Endothelial cell of umbilical vein (primary cell): ENCODE measurements at regions not wholly inside any gene's neighbourhood (a gene's known extent, or its start where the extent isn't known, plus 50 kb on each side); places are given as distances from the start of the nearest gene placed in this dataset.

Experiments
- POLR2A ChIP-seq: IDR thresholded peaks from 2 replicates; pipeline ENCODE4 v1.6.1; 2012; ENCODE audit warnings: low read depth, mild to moderate bottlenecking, control low read depth, low read length
- TF ChIP-seq, protein P1 (sequence below), 2 donors: IDR thresholded peaks; 1 replicate in 1 of 2; 2 replicates in 1 of 2; pipeline ENCODE4 v1.5.1; 2011; ENCODE audit warnings: low read length in 2 of 2, mild to moderate bottlenecking in 2 of 2, moderate library complexity in 2 of 2, control low read depth in 1 of 2, inconsistent platforms in 1 of 2, low read depth in 1 of 2; ENCODE audit not compliant: insufficient read depth in 1 of 2; ENCODE audit errors: extremely low read depth in 1 of 2

DNA sequence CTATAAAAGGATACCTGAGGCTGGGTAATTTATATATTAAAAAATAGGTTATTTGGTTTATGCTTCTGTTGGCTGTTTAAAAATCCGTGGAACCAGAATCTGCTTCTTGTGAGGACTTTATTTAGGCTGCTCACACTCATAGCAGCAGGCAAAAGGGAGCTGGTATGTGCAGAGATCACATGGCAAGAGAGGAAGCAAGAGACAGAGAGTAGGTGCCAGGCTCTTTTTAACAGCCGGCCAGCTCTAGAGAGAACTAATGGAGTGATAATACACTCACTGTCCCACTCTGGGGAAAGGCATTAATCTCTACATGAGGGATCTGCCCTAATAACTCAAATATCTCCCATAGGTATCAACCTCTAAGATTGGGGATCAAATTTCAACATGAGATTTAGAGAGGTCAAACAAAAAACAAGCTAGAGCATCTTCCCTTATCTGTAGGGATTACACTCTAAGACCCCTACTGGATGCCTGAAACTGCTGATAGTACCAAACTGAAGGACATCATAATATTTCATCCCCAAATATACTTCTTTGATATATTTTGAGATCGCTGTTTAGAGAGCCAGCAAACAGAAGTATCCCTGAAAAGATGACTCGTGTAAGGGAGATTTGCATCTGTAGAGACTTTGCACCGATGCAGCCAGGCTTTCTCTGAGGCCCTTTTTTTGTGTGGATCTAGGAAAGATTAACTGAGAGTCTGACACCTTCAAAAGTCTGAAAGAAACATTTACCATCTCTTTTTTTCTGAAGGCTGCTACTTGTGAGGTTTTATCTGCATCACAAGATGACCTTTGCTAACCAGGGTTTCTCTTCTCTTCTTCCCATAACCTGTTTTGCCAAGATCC is 717.0 kb upstream of the MBL2 start:
- TF ChIP-seq, protein P1, sequence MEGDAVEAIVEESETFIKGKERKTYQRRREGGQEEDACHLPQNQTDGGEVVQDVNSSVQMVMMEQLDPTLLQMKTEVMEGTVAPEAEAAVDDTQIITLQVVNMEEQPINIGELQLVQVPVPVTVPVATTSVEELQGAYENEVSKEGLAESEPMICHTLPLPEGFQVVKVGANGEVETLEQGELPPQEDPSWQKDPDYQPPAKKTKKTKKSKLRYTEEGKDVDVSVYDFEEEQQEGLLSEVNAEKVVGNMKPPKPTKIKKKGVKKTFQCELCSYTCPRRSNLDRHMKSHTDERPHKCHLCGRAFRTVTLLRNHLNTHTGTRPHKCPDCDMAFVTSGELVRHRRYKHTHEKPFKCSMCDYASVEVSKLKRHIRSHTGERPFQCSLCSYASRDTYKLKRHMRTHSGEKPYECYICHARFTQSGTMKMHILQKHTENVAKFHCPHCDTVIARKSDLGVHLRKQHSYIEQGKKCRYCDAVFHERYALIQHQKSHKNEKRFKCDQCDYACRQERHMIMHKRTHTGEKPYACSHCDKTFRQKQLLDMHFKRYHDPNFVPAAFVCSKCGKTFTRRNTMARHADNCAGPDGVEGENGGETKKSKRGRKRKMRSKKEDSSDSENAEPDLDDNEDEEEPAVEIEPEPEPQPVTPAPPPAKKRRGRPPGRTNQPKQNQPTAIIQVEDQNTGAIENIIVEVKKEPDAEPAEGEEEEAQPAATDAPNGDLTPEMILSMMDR (IDR thresholded peaks at IDR 0.05; ENCODE audit: extremely low read depth in 1 of 2, insufficient read depth in 1 of 2, low read depth in 1 of 2, low read length in 2 of 2): no peak
- no peak for TF ChIP-seq POLR2A
